ENCODE measurements at regions not wholly inside any gene's neighbourhood (a gene's known extent, or its start where the extent isn't known, plus 50 kb on each side); places are given as distances from the start of the nearest gene placed in this dataset.
"Not testable (repeated sequence)": the region's sequence is repeated elsewhere in the genome, so short reads cannot be mapped to it uniquely, and the experiment has no call there.

GRCh38 chr1:196034080-196034706, 574.0 kb downstream of the KCNT2 start:
- Histone ChIP-seq H3K36me3 (ENCODE audit: insufficient read depth, low read length) (no peaks in the 10 kb centered on the region), H3K4me3 (ENCODE audit: low read length) (no peak overlapping the region), H3K4me2 (ENCODE audit: low read length) (no peak overlapping the region), H3K4me1 (ENCODE audit: control insufficient read depth, insufficient read depth, low read length) (no peaks in the 10 kb centered on the region), H3K9ac (ENCODE audit: low read depth, low read length) (no peak overlapping the region), H3K9me3 (replicated peaks; ENCODE audit: low read length) (no peaks in the 10 kb centered on the region), H3K27me3 (ENCODE audit: control insufficient read depth, insufficient read depth, low read length) (no peaks in the 10 kb centered on the region)

DNA sequence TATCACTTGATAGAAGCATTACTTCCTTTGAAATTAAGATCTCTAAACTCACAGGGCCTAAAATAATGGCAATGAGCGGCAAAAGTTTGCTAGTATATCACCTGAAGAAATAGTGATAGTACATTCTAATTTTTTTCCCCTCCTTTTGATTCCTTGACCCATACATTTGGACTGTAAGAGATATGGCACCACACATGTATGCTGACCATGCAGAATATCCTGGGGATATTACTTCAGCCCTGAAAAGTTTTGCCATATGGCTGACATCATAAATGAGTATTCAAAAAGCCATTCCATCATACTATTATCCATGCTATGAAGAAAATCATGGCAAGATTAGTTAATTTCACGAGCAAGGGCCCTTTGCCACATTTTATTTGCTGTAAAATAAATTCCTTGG, 576.9 kb downstream of the KCNT2 start:
- H3K27me3 ChIP-seq (ENCODE audit: control insufficient read depth, insufficient read depth, low read length); H3K4me3 ChIP-seq (ENCODE audit: low read length); H3K9me3 ChIP-seq (replicated peaks; ENCODE audit: low read length); H3K9ac ChIP-seq (ENCODE audit: low read depth, low read length); H3K36me3 ChIP-seq (ENCODE audit: insufficient read depth, low read length); H3K4me1 ChIP-seq (ENCODE audit: control insufficient read depth, insufficient read depth, low read length); H3K4me2 ChIP-seq (ENCODE audit: low read length): not testable (repeated sequence)

DNA sequence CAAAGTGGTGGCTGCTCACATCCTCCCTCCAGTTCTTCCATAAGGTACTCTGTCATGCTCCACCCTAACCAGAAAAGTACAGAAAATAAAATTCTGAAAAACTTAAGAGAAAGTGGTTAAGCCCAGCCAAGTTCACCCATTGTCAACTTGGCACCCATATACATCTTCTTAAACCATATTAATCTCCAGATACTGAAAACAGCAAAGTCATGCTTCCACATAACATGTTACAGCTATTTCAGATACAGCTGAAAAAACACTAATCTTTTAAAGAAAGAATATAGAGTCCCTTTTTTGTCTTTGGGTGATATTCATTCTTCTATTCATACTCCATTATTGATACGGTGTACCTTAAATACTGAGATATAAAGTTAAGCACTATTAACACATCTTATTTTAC, 577.8 kb downstream of the KCNT2 start:
- no peak overlapping the region for H3K4me2 ChIP-seq (ENCODE audit: low read length)
- no peaks in the 10 kb centered on the region for H3K27me3 ChIP-seq (ENCODE audit: control insufficient read depth, insufficient read depth, low read length)
- H3K9ac ChIP-seq (ENCODE audit: low read depth, low read length), result no peak overlapping the region
- no peak overlapping the region for H3K4me3 ChIP-seq (ENCODE audit: low read length)
- no peaks in the 10 kb centered on the region for H3K9me3 ChIP-seq (replicated peaks; ENCODE audit: low read length)
- no peaks in the 10 kb centered on the region for H3K36me3 ChIP-seq (ENCODE audit: insufficient read depth, low read length)
- no peaks in the 10 kb centered on the region for H3K4me1 ChIP-seq (ENCODE audit: control insufficient read depth, insufficient read depth, low read length)

- Histone ChIP-seq H3K9ac (ENCODE audit: low read depth, low read length) (no peak overlapping the region), H3K4me3 (ENCODE audit: low read length) (no peak overlapping the region), H3K4me1 (ENCODE audit: control insufficient read depth, insufficient read depth, low read length) (no peaks in the 10 kb centered on the region), H3K27me3 (ENCODE audit: control insufficient read depth, insufficient read depth, low read length) (no peaks in the 10 kb centered on the region), H3K4me2 (ENCODE audit: low read length) (no peak overlapping the region), H3K9me3 (replicated peaks; ENCODE audit: low read length) (no peaks in the 10 kb centered on the region), H3K36me3 (ENCODE audit: insufficient read depth, low read length) (no peaks in the 10 kb centered on the region)
Measured at GRCh38 chr1:196029410-196029809, 578.8 kb downstream of the KCNT2 start.

DNA sequence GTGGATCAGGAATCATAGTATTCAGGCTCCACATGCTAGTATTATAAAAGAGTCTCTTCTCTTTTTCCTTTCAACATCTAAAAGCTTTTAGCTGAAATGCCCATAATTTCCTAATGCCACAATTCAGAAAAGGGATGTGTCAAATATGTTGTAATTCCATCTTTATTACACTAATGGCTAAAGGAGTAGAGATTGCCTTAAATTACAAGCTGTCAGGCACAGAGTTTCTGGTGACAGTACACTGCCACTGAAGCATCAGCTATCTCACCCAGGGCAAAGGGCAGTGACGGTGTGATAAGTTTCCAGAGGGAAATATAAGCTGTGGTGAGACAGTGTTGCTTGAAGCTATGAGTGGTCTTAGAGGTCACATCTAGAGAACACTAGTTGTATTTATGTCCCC, 581.1 kb downstream of the KCNT2 start:
- H3K27me3 ChIP-seq (ENCODE audit: control insufficient read depth, insufficient read depth, low read length), result no peaks in the 10 kb centered on the region
- H3K36me3 ChIP-seq (ENCODE audit: insufficient read depth, low read length), result no peaks in the 10 kb centered on the region
- H3K9me3 ChIP-seq (replicated peaks; ENCODE audit: low read length), result no peaks in the 10 kb centered on the region
- no peak overlapping the region for H3K9ac ChIP-seq (ENCODE audit: low read depth, low read length)
- no peaks in the 10 kb centered on the region for H3K4me1 ChIP-seq (ENCODE audit: control insufficient read depth, insufficient read depth, low read length)
- H3K4me3 ChIP-seq (ENCODE audit: low read length), result no peak overlapping the region
- H3K4me2 ChIP-seq (ENCODE audit: low read length), result no peak overlapping the region

DNA sequence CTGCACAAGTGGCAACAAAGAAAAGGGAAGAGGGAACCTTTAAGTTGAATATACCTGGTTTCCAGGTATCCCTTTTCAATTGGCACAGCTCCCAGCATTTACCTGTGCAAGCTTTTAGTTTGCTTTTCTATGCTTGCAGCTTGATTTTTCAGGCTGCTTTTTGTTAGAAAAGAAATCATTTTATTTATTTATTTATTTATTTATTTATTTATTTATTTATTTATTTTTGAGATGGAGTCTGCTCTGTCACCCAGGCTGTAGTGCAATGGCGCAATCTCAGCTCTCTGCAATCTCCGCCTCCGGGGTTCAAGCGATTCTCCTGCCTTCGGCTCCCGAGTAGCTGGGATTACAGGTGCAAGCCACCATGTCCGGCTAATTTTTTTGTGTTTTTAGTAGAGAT, 587.1 kb downstream of the KCNT2 start:
- not testable (repeated sequence) for H3K27me3 ChIP-seq (ENCODE audit: control insufficient read depth, insufficient read depth, low read length); H3K4me1 ChIP-seq (ENCODE audit: control insufficient read depth, insufficient read depth, low read length); H3K4me3 ChIP-seq (ENCODE audit: low read length); H3K36me3 ChIP-seq (ENCODE audit: insufficient read depth, low read length); H3K9ac ChIP-seq (ENCODE audit: low read depth, low read length); H3K9me3 ChIP-seq (replicated peaks; ENCODE audit: low read length); H3K4me2 ChIP-seq (ENCODE audit: low read length)

DNA sequence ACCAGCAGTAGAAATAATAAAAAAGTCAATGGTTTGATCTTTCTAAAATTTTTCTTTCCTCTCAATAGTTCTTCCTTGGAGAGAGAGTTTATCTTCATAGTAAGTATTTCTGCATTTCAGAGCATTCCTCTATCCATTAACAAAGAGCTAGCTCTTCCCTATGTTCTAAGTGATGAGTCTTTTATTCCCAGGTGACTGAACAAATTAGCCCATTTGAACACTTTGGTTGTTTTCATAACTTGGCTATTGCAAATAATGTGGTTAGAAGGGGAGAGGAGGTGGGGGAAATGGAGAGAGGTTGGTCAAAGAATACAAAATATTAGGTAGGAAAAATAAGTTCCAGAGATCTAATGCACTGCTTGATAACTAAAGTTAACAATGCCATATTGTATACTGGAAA, 598.9 kb downstream of the KCNT2 start:
- no peaks in the 10 kb centered on the region for H3K36me3 ChIP-seq (ENCODE audit: insufficient read depth, low read length)
- H3K27me3 ChIP-seq (ENCODE audit: control insufficient read depth, insufficient read depth, low read length), result no peaks in the 10 kb centered on the region
- no peak overlapping the region for H3K4me3 ChIP-seq (ENCODE audit: low read length)
- H3K4me1 ChIP-seq (ENCODE audit: control insufficient read depth, insufficient read depth, low read length), result no peaks in the 10 kb centered on the region
- no peak overlapping the region for H3K9ac ChIP-seq (ENCODE audit: low read depth, low read length)
- no peak overlapping the region for H3K4me2 ChIP-seq (ENCODE audit: low read length)
- H3K9me3 ChIP-seq (replicated peaks; ENCODE audit: low read length), result no peaks in the 10 kb centered on the region

DNA sequence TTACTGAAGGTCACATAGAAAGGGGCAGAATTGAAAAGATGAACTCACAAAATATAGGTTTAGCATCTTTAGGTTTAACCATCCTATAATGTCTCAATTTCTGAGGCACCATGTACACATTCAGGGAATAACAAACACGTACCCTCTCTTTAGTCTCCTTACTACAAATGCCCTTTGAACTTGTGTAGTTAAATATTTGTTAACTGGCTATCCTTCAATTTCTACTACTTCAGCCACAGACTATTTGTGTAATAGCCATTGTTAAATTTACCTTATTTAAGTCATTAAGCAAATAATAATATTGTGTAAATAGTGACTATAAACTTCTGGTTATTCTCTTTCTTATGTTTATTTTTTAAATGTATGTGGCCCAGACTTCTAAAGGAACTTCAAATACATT, 600.5 kb downstream of the KCNT2 start:
- H3K9ac ChIP-seq (ENCODE audit: low read depth, low read length), result no peak overlapping the region
- no peaks in the 10 kb centered on the region for H3K4me1 ChIP-seq (ENCODE audit: control insufficient read depth, insufficient read depth, low read length)
- H3K27me3 ChIP-seq (ENCODE audit: control insufficient read depth, insufficient read depth, low read length), result no peaks in the 10 kb centered on the region
- no peak overlapping the region for H3K4me2 ChIP-seq (ENCODE audit: low read length)
- H3K9me3 ChIP-seq (replicated peaks; ENCODE audit: low read length), result no peaks in the 10 kb centered on the region
- H3K4me3 ChIP-seq (ENCODE audit: low read length), result no peak overlapping the region
- no peaks in the 10 kb centered on the region for H3K36me3 ChIP-seq (ENCODE audit: insufficient read depth, low read length)

- Histone ChIP-seq H3K9ac (ENCODE audit: low read depth, low read length) (no peak overlapping the region), H3K36me3 (ENCODE audit: insufficient read depth, low read length) (no peaks in the 10 kb centered on the region), H3K27me3 (ENCODE audit: control insufficient read depth, insufficient read depth, low read length) (no peaks in the 10 kb centered on the region), H3K4me3 (ENCODE audit: low read length) (no peak overlapping the region), H3K4me1 (ENCODE audit: control insufficient read depth, insufficient read depth, low read length) (no peaks in the 10 kb centered on the region), H3K4me2 (ENCODE audit: low read length) (no peak overlapping the region), H3K9me3 (replicated peaks; ENCODE audit: low read length) (no peaks in the 10 kb centered on the region)
Measured at GRCh38 chr1:196005426-196005825, 602.8 kb downstream of the KCNT2 start.

- H3K9ac ChIP-seq (ENCODE audit: low read depth, low read length); H3K4me1 ChIP-seq (ENCODE audit: control insufficient read depth, insufficient read depth, low read length); H3K27me3 ChIP-seq (ENCODE audit: control insufficient read depth, insufficient read depth, low read length): not testable (repeated sequence)
Measured at GRCh38 chr1:196004388-196004787, 603.9 kb downstream of the KCNT2 start.

DNA sequence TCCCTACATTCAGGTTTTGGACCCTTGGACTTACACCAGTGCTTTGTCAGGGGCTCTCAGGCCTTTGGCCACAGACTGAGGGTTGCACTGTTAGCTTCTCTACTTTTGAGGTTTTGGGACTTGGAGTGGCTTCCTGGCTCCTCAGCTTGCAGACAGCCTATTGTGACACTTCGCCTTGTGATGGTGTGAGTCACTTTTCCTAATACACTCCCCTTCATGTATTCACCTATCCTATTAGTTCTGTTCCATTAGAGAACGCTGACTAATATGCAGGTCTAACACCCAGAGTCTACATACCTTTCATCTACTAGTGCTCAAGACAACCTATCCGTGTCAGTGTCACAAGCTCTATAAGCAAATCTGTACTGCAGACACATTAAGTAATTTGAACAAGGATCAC, 605.3 kb downstream of the KCNT2 start:
- Histone ChIP-seq H3K4me2 (ENCODE audit: low read length) (no peak overlapping the region), H3K27me3 (ENCODE audit: control insufficient read depth, insufficient read depth, low read length) (no peaks in the 10 kb centered on the region), H3K9ac (ENCODE audit: low read depth, low read length) (no peak overlapping the region), H3K4me3 (ENCODE audit: low read length) (no peak overlapping the region), H3K4me1 (ENCODE audit: control insufficient read depth, insufficient read depth, low read length) (no peaks in the 10 kb centered on the region), H3K9me3 (replicated peaks; ENCODE audit: low read length) (no peaks in the 10 kb centered on the region), H3K36me3 (ENCODE audit: insufficient read depth, low read length) (no peaks in the 10 kb centered on the region)

More at GRCh38 chr1:196004388-196004787, 603.9 kb downstream of the KCNT2 start:
- not testable (repeated sequence) for H3K9me3 ChIP-seq (replicated peaks; ENCODE audit: low read length); H3K36me3 ChIP-seq (ENCODE audit: insufficient read depth, low read length); H3K4me2 ChIP-seq (ENCODE audit: low read length); H3K4me3 ChIP-seq (ENCODE audit: low read length)

DNA sequence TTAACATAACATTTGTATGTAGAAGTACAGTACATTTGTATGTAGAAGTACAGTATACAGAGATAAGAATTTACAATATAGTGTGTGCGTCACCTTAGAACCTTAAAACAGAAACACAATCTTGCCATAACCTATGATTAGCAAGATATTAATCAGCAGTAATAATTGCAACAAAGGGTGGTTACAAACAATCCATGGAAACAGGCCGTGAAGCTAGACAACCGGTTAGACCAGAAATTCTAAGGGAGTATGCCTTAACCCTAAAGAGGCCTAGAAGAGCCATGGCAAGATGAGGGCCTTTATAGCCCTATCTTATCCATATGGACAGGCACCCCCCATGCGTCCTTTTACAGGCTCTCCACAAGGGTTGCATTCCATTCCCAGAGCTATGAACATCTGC, 605.9 kb downstream of the KCNT2 start:
- not testable (repeated sequence) for H3K27me3 ChIP-seq (ENCODE audit: control insufficient read depth, insufficient read depth, low read length); H3K9me3 ChIP-seq (replicated peaks; ENCODE audit: low read length); H3K36me3 ChIP-seq (ENCODE audit: insufficient read depth, low read length); H3K4me3 ChIP-seq (ENCODE audit: low read length); H3K4me1 ChIP-seq (ENCODE audit: control insufficient read depth, insufficient read depth, low read length); H3K9ac ChIP-seq (ENCODE audit: low read depth, low read length); H3K4me2 ChIP-seq (ENCODE audit: low read length)

All from skeletal muscle satellite cell (primary cell).